Colonic mucosa (tissue), 4 donors: ENCODE measurements at regions not wholly inside any gene's neighbourhood (a gene's known extent, or its start where the extent isn't known, plus 50 kb on each side); places are given as distances from the start of the nearest gene placed in this dataset.
"Not testable (repeated sequence)": the region's sequence is repeated elsewhere in the genome, so short reads cannot be mapped to it uniquely, and the experiment has no call there.

Experiments
- DNase-seq: peaks from one replicate; pipeline ENCODE4 v3.0.0-alpha.2; 2020
- H3K27ac ChIP-seq: fragments of 200-600 bp; one replicate; pipeline ENCODE4 v1.8.0; 2021
- H3K27me3 ChIP-seq: fragments of 200-600 bp; one replicate; pipeline ENCODE4 v1.8.0; 2021
- H3K36me3 ChIP-seq: fragments of 200-600 bp; one replicate; pipeline ENCODE4 v1.8.0; 2021
- H3K4me1 ChIP-seq: fragments of 200-600 bp; one replicate; pipeline ENCODE4 v1.8.0; 2021; ENCODE audit warnings: mild to moderate bottlenecking
- H3K4me3 ChIP-seq: fragments of 200-600 bp; one replicate; pipeline ENCODE4 v1.8.0; 2021
- H3K9ac ChIP-seq, 2 donors: one replicate each; pipeline ENCODE4 v1.7.0; 2013; ENCODE audit warnings: control low read depth in 2 of 2, low read depth in 2 of 2, low read length in 2 of 2
- H3K9me3 ChIP-seq: fragments of 200-600 bp; one replicate; pipeline ENCODE4 v1.8.0; 2021
- CTCF ChIP-seq: fragments of 200-600 bp; IDR thresholded peaks from one replicate; pipeline ENCODE4 v1.8.0; 2022; ENCODE audit warnings: antibody characterized with exemption, mild to moderate bottlenecking
- intact Hi-C: fragments of 100-400 bp; cut with DNase I; formaldehyde crosslinking; loops from one replicate; pipeline ENCODE4 v1.14.1; 2022
- donor health status: healthy.
- donor health status: DM: no; HTN: no; CAD: no.
- donor health status: DM: no; HTN: no; CAD: no.

GRCh38 chr2:176892676-176893226 is 319.8 kb upstream of the HNRNPA3 start:
- no peak for DNase-seq

GRCh38 chr2:176895158-176895557 is 317.4 kb upstream of the HNRNPA3 start:
- Histone ChIP-seq H3K9ac (no peak overlapping the region), H3K27me3 (no peaks in the 10 kb centered on the region), H3K27ac (no peak overlapping the region), H3K9me3 (no peaks in the 10 kb centered on the region), H3K4me3 (no peak overlapping the region), H3K36me3 (no peaks in the 10 kb centered on the region), H3K4me1 (no peaks in the 10 kb centered on the region)
- DNase-seq = no peak
- intact Hi-C loops = no loop called here
- no peak for TF ChIP-seq CTCF

More at GRCh38 chr2:176892676-176893226, 319.8 kb upstream of the HNRNPA3 start:
- Histone ChIP-seq H3K27ac (no peak overlapping the region), H3K36me3 (no peaks in the 10 kb centered on the region), H3K27me3 (no peaks in the 10 kb centered on the region), H3K9ac (no peak overlapping the region), H3K9me3 (no peaks in the 10 kb centered on the region), H3K4me3 (no peak overlapping the region), H3K4me1 (no peaks in the 10 kb centered on the region)
- TF ChIP-seq CTCF = no peak
- intact Hi-C loops = no loop called here

GRCh38 chr2:176902454-176902853 is 310.1 kb upstream of the HNRNPA3 start:
- no peak overlapping the region for H3K27ac ChIP-seq
- no peaks in the 10 kb centered on the region for H3K9me3 ChIP-seq
- no peak overlapping the region for H3K9ac ChIP-seq
- no peaks in the 10 kb centered on the region for H3K4me1 ChIP-seq
- no peaks in the 10 kb centered on the region for H3K27me3 ChIP-seq
- no peak overlapping the region for H3K4me3 ChIP-seq
- TF ChIP-seq CTCF = no peak
- no peaks in the 10 kb centered on the region for H3K36me3 ChIP-seq
- intact Hi-C loops = no loop called here
- no peak for DNase-seq

- H3K9ac ChIP-seq, DNase-seq, H3K4me1 ChIP-seq, H3K9me3 ChIP-seq, H3K27ac ChIP-seq, H3K27me3 ChIP-seq, H3K36me3 ChIP-seq, intact Hi-C loops, H3K4me3 ChIP-seq: not testable (repeated sequence)
These were observed 308.5 kb upstream of the HNRNPA3 start for GRCh38 chr2:176904053-176904452.

GRCh38 chr2:176907341-176907740 is 305.3 kb upstream of the HNRNPA3 start:
- H3K4me3 ChIP-seq = no peak overlapping the region
- no peak for TF ChIP-seq CTCF
- H3K27ac ChIP-seq = no peak overlapping the region
- no peaks in the 10 kb centered on the region for H3K4me1 ChIP-seq
- H3K36me3 ChIP-seq = no peaks in the 10 kb centered on the region
- no peak overlapping the region for H3K9ac ChIP-seq
- DNase-seq = no peak
- H3K9me3 ChIP-seq = no peaks in the 10 kb centered on the region
- no peaks in the 10 kb centered on the region for H3K27me3 ChIP-seq
- intact Hi-C loops = no loop called here

GRCh38 chr2:176910828-176911227 is 301.8 kb upstream of the HNRNPA3 start:
- Histone ChIP-seq H3K4me3 (no peak overlapping the region), H3K27ac (no peak overlapping the region), H3K9ac (no peak overlapping the region), H3K27me3 (no peaks in the 10 kb centered on the region), H3K36me3 (no peaks in the 10 kb centered on the region), H3K4me1 (no peaks in the 10 kb centered on the region), H3K9me3 (no peaks in the 10 kb centered on the region)
- TF ChIP-seq CTCF = no peak
- no peak for DNase-seq
- intact Hi-C loops = no loop called here
